Stimulated activated CD4-positive, alpha-beta T cell treated with anti-CD3 and anti-CD28 coated beads, Interleukin-4, amount 100 ng/mL, for 48 hours (primary cell): ENCODE measurements at regions not wholly inside any gene's neighbourhood (a gene's known extent, or its start where the extent isn't known, plus 50 kb on each side); places are given as distances from the start of the nearest gene placed in this dataset.

Experiments
- DNase-seq, 2 donors: peaks; one replicate each; pipeline ENCODE4 v3.0.0-alpha.2; 2020; ENCODE audit warnings: low read depth in 2 of 2

DNA sequence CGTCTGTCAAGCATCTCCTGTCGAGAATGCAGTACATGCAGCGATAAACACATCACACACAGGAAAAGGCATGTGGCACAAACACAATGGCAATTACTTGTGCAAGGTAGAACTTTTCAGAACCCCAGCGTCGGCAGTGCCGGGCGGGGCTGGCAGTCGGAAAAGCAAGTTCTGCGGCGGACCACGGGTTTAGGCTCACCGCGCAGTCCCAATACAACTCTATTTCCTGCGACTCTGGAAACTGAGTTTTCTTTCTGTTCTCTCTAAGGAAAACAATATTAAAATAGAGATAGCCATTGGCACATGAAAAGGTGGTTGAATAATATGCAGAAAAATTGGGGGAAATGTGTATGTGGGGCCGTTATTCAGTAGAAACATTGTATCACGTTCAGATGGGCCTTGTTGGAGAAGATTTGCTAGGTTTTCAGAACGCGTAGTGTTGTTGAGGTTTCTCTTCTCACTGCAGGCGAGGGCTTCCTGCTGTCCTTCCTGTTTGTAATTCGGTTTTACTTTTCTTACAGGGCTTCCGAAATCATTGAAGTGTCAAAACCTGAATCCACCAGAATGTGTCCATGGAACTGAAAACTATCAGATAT is 369.5 kb downstream of the THBS2 start:
- DNase-seq = no peak

DNA sequence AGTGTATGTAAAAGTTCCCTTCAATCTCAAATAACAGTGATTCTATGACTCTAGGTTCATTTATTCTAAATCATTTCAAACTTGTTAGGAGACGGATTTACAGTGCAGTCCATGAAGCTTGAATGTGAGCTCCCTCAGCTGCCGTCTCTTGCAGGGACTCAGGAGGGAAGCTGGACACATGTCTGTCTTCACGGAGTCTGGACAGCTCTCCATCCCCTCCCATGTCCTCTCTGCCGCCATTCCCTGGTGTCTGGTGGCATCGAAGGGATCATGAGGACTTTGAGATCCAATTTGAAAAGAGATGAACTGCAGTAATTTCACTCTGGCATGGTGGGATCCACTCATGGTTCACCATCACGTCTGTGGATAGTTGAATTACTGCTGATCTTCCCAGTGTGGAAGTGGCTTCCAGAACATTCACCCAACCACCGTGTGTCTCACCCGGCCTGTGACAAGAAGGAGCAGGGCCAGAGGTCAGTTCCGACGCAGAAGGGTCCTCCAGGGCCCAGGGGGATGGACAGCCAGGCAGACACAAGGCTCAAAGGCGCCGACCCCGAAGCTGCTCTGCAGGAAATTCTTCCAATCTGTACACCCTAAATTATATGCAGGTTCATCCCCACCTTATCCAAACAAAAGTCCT is 370.1 kb downstream of the THBS2 start:
- no peak for DNase-seq

DNA sequence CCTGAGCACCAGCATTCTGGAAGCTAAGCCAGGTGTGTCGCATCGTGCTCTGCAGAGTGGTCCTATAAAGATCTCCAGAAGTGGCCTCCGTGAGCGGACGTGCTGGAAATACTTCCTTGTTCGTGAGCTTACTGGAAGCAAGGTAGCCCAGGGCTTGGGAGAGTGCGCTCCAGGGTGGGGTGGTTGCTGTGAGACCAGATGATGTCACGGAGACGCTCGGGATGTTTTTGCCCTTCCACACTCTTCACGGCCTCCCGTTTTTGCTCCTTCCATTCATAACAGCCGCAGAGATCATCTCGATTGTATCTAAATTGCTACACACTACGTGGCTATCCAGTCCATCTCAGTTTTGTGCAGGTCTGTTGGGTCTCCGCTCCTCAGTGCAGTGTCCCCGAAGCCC is 373.4 kb downstream of the THBS2 start:
- DNase-seq = no peak

DNA sequence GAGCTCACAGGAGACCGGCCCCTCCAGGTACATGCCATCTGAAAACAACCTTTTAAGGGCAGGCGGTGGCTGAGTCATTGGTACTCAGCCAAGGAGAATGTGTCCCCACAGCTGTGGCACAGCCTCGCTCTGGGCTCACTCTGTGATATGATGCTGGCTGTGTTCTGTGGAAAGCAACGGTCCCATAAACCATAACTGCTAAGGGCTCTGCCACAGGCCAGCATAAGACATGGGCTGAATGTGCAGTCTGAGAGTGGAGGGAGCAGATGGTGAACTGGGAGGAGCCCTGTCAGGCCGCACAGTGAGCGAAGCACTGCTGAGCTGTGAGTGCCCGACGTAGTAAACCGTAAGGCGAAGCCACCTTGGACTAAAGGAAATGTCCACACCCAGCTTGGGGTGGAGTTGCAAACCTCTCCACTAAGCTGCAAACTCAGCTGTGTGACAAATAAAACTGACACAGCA is 375.8 kb downstream of the THBS2 start:
- no peak for DNase-seq

DNA sequence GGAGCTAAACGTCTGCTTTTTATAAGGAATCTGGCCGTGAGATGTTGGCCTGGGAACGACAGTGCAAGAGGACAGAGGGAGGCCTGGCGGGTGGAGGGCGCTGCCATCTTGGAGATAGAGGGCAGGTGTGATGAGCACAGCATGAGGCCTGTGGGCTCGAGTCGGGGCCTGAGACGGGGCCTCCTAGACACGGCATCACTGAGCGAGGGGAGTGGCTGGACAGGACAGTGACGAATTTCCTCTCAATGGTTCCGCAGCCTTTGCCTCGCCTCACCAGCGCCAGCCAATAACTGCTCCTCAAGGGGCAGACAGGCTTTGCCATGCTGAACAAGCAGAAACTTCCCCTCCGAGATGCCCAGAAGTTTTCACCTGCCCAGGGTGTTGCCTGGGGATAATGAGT is 376.7 kb downstream of the THBS2 start:
- no peak for DNase-seq

DNA sequence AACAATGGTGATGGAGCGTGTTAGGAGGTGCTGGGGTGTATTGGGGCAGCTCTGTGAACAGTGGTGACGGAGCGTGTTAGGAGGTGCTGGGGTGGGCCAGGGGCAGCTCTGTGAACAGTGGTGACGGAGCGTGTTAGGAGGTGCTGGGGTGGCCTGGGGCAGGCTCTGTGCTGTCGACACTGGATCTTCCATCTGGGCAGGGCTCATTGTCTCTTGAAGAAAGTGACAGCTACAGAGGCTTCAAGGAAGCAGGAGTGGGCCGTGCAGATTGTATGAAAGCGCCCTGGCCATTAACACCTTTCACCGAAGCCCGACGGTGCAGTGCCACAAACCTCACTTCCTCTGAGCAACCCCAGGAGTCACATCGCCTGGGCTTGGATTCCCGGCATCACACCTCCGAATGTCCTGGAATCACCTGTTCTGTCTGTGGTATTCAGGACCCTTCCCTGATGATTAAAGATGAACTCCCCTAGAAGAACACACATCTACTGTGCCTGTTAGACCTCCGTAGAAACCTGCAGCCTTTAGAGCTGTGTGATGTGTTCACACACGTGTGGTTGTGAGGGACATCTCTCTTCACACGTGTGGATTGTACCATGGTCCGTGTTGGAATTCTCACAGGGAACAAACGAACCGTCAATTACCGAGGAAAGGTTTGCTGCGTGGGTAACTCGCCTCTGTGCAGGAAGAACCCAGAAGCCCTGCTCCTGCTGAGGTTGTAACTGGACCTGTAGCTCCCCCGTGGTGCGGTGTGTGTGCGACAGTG is 377.7 kb downstream of the THBS2 start:
- DNase-seq = no peak

DNA sequence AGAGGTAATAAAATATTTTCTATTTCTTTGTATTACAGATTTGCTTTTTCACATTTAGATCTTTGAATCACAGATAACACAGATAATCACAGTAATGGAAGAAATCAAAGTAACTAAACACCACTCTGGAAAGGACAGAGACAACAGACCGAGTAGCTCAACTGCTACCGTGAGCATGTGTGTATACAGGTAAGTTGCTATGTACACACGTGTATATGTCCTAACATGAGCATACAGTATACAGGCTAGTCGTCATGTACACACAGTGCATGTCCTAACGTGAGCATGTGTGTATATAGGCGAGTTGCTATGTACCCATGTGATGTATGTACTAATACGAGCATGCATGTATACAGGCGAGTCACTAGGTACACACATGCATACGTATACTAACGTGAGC is 379.0 kb downstream of the THBS2 start:
- no peak for DNase-seq

DNA sequence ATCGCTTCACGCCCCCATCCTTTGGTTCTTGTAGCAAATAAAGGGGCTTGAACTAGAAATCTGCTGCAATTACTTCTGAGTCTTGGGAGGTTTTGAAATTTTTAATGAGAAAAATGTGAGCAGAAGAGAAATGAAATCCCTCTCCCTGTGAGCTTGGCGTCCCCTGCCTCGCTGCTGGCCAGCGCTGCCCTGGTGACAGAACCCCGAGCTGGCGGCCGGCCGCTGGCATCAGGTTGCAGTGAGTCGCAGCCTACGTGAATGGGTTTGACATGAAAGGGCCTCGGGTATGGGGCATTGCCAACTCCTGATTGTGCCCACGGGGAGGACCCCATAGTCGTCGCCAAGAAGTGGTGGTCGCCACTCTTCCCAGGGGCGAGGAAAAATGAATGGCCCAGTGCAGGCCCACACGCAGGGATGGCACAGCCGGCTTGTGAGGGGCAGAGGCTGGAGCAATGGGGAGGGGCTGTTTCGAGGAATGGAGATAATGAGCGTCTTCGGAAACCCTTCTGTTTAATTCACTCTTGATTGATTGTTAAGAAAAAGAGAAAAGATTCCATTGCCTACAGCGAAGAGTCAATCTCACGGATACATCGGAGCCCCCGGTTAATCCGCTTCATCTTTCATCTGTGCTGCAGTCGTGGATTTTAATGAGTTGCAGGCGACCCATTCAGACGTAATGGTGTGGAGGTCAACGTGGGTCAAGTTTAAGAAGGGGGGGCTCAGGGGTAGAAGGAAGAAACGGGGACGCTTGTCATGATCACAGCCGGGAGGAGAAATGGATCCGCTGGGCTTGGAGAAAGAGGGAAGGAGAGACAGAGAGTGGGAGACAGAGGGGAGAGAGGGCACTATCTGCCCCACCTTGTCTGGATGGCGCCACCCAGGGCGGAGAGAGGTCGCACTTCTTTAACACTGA is 380.1 kb downstream of the THBS2 start:
- no peak for DNase-seq

DNA sequence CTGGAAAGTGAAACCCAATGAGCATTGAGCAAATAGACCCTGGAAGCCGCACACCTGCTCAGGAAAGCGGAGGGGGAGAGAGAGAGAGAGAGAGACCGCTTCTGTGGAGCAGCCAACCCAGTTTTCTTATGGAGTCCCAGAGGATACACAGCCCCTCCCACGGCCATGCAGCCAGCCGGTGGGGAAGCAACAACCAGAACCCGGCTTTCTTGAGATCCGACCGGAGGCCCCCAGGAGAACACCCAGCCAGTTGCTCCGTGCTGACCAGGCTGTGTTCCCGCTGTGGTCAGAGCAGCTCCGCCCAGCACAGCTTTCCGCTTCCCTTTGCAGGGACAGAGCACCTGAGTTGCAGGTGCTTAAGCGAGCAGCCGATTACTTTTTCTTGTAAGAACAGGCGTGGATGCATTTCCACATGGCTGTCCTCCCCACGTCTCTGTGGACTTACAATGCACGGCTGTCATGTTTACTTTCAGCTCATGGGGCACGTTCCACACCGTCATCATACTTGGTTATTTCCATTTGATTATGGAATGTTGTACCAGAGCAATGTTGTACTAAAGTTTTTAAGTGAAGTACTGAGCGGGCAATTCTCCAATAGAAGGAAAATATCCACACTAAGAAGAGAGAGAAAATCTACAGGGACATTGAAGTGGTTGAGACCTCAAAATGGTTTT is 381.9 kb downstream of the THBS2 start:
- DNase-seq = no peak

DNA sequence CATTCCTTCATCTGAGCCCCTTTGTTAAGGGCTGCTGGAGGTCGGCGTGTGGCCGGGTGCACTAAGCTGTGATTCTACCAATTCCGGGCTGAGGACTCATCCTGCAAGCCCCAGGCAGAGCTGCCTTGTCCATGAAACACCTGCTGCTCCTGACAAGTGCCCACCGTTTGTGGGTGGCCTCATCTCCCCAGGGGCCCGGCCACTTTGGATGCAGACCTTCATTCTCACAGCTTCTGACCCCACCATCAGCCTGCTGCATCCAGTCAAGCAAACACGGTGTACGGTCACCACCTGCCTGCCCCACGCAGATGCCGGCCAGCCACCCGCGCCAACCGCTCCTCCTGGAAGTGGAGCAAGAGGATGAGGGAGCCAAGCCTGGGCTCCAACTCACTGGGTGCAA is 382.7 kb downstream of the THBS2 start:
- DNase-seq = no peak

DNA sequence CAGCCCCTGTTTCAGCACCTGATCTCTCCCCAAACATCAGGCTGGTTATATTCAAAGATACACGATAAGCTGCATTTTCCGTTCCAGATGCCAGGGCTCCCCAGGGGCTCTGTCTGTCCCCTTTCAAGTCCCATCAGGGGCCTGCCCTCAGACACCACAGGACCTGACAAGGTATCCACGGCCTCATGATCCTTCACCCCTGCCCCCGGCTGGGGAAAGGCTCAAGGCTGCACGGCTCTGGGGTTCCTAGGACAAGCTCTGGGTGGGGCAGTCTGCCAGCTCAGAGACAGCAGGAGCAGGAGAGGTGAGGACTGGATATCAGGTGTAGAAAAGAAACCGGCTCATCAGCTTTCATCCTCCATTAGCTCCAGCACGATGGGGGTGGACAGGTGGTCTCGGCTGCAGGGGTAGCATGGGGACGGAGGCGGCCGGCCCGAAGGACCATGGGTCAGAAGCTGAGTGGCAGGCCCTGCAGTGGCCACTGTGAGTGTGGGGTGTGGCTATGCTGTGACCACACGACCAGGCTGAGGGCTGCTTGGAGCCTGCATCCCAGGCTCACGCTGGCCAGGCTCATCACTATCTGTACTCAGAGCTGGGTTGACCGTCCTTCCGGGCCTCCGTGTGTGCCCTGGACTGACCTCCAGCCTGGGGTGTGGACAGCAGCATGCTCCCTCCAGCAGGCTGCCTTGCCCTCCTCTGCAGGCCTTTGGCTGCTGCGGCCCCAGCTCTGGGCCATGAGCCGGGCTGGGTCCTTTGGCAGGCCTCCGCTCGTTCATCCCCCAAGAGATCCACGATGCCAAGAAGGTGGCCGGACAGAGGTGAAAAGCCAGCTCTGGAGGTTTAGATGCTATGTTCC is 386.2 kb downstream of the THBS2 start:
- no peak for DNase-seq

DNA sequence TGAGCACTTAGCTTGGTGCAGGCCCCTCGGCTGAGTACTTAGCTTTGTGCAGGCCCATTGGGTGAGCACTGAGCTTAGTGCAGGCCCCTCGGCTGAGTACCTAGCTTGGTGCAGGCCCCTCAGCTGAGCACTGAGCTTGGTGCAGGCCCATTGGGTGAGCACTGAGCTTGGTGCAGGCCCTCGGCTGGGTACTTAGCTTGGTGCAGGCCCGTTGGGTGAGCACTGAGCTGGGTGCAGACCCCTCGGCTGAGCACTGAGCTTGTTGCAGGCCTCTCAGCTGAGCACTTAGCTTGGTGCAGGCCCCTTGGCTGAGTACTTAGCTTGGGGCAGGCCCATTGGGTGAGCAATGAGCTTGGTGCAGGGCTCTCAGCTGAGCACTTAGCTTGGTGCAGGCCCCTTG is 387.1 kb downstream of the THBS2 start:
- no peak for DNase-seq

DNA sequence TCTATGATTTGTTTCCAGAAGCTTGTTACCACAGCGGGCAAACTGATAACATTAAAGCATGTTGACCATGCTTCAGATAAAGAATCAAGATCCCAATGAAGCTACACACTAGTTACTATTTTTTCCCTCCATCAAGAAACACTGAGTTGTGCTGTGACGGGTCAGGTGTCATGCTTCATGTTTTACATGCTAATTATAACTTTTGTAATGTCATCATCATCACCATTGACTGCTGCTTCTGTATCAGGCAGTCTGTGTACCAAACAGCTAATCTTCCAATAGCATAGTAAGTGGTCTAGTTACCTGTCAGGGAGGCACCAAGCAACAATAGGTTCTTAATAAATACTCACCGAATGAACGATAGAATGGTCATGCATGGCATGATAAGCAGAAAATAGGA is 388.1 kb downstream of the THBS2 start:
- no peak for DNase-seq

DNA sequence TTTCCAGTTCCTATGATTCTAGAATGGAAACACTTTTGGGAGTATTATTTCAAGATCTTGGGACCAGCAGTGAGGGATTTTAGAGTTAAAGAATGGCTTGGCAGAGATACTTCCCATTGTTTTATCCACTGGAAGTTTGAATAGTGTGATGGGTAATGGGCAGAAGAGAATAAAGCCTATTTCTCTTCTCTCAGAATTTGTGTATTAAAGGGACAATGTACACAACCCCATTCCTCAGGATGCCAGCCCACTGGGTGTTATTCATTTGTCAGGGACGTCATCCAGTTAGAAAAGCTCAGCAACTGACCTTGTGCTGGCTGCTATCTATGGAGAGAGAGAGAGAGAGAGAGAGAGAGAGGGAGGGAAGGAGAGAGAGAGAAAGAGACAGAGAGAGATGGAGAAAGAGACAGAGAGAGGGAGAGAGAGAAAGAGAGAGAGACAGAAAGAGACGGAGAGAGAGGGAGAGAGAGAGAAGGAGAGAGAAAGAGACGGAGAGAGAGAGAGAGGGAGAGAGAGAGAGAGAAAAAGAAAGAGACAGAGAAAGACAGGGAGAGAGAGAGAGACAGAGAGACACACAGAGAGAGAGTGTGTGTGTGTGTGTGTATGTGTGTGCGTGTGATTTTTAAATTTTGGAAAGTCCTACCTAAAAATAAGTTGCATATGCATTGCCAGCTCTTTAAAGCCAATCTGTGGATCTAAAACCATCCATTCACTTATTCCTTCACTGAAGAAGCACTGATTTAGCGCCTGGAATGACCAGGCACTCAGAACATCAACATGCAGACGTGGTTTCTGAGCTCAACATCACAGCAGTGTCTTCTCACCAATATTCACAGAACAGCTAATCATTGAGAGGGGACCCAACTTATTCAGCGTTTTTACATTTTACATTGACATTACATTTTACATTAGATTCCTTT is 388.8 kb downstream of the THBS2 start:
- DNase-seq = no peak

DNA sequence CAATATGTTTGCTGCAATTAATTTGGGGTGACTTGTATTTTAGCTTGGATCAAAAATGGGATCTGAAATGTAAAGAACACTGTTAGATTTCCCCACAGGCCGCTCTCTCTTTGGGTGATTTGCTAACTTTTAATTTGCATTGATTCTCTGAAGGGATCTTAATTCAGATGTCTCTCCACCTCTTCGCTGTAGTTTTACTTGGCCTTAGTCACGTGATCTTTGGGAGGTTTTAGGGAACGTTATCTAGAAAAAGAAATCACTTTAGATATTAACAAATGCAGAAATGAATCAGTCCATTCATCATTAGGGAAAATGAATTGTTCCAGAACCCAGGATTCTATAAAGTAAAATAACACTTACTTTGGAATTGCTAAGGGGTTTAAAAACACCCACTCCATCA is 390.2 kb downstream of the THBS2 start:
- no peak for DNase-seq

DNA sequence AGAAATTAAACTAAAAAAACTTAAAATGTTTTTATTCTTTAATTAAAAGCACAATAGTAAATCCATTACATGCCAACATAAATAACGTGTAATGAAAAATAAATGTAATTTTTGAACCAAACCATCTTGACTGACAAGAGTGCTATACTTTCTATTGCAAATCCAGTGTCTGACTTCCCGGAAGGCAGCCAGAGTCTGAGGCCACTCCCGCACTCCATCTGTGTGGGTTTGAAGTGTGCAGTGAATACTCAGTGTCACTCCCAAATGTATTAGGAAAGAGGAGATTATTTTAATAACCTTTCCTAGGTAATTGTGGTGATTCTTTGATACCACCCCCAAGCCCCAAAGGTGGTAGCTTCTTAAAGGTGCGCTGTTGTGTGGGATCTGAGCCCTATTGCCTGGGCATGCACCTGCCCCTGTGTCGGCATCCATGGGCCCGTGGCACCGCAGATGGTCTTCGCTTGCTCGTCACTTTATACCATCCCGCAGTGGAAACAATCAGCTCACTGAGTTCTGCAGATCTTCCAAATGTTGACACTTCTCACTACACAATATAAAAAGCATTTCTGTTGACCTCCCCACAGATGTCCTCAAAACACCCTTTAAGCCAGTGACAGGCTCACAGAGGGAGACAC is 391.2 kb downstream of the THBS2 start:
- DNase-seq = no peak

DNA sequence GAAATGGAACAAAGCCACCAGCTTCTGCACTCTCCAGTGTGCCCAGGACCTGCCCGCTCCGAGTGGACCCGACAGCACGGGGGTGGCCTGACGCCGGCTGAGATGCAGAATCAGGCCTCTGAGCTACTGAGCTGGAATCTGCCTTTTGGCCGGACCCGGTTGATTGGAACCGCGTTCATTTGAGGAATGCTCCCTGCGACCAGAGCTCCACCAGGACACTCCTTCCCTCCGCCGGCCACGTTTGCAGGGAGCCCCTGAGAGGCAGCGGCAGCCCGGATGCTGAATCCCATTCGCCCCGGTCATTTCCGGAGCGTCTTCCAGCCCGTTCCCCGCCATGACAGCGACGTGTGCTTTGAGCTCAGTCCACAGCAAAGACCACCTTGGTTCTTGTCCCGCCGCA is 392.7 kb downstream of the THBS2 start:
- no peak for DNase-seq

DNA sequence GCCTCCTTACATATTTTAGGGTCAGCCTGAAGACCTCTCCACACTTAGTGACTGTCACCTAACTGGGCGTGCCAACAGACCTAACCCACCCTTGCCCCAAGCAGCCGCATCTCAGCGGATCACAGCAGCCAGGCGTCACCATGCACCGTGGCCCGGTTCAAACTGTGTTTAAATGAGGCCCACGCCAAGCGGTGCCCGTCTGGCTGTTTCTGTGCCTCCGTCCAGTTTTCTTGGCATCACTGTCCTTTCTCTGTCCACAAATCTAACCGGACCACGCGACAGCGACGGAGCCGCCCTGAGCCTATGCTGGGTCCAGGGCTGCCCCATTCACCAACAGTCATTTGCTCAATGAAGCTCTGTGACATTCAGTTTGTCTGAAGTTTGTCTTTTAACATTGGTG is 393.3 kb downstream of the THBS2 start:
- DNase-seq = no peak

DNA sequence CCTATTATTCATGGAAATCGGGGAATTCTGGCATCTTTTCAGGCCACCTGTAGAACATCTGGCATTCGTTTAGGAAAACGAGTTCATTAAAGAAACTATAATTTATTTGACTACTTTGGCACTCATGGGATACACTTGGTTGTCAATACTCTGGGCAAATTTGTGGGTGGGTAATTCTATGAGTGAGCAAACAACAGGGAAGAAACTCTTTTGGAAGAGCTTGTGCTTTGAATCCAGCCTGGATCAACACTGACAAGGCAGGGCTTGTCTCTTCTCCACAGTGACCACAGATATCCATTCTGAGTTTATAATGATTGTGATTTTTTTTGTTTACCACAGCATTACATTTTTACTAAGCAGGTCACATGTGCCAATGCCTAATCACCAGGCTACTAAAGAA is 394.7 kb downstream of the THBS2 start:
- DNase-seq = no peak
